IPS-11a (cell line): ENCODE measurements at regions not wholly inside any gene's neighbourhood (a gene's known extent, or its start where the extent isn't known, plus 50 kb on each side); places are given as distances from the start of the nearest gene placed in this dataset.

Experiments
- H3K4me3 ChIP-seq: one replicate; pipeline ENCODE4 v1.5.1; 2013; ENCODE audit warnings: low read depth, low read length, control low read depth

DNA sequence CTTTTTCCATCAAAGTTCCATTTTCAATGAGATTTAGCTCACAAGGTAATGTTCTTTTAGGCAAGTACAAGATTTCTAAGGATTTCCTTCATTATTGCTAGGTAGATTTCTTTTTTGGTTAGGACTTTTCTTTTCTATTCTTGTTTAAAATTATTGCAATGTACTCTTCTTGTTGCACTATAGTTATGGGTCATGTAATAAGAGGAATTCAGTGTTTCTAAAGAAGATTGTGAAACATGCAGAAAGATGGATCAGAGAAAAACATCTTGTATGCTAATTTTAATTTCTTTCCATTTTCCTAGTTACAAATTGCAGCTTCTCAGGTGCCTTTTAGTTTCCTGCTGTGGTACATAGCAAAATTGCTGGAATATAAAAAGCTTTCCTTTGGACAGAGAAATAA lies 56.1 kb downstream of the BTG1 start:
- no peak overlapping the region for H3K4me3 ChIP-seq

DNA sequence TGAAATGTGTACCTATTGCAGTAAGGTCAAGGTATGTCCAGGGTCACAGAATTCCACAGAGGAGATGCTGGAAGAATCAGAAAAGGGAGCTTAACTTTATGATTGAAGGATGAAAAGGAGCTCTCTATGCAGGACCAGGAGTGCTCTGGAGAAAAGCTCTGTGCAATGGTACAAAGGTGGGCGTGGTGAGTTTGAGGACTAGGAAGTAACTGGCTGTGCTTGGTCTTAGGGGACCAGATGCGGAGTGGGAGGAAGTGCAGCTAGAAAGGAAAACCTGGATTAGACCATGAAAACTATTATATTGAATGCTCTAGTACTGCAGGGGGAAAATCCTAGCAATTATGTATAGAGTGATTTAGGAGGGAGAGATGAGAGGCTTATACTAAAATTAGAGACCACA lies 56.8 kb downstream of the BTG1 start:
- no peak overlapping the region for H3K4me3 ChIP-seq

DNA sequence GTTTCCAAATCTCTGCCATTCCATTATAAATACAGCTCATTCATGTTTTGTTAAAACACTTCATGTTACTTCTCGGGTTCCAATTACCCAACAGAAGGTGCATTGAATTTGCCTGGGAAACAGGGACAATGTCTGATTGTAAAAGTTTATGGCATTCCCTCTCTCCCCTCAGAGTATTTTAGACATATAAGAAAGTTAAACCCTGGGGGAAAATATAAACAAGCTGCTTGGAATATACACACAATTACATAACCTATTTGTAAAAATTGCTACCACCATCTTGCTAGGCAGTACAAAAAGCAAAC lies 60.0 kb downstream of the BTG1 start:
- H3K4me3 ChIP-seq, result no peak overlapping the region

DNA sequence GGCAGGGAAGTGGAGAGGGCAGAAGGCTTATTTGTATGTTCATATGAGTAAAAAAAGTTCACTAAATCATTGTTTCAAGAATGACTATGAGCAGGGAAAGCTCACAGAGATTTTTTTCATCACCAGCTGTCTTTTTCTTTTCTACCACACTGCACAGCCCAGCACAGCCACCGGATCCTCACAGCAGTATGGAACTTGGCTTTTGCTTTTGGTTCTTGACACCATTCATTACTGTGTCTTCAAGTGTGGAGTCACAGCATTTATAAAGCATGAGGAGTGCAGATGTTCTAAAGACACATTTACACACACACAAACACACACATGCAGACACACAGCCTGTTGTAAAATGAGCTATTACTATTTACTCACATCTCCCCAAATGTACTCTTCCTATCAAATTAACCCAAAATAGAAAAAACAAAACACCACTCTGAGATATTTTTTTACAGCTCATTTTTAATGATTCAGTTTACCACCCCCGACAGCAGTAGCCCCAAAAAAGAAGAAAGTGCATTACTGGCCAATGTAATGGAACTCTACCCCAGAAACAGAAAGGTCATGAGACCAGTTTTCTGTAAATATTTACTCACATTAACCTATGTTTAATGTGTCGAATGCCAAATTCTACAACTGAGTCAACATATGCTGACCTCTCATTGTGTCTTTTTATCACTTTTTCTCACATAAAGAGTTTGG lies 60.5 kb downstream of the BTG1 start:
- H3K4me3 ChIP-seq, result no peak overlapping the region

DNA sequence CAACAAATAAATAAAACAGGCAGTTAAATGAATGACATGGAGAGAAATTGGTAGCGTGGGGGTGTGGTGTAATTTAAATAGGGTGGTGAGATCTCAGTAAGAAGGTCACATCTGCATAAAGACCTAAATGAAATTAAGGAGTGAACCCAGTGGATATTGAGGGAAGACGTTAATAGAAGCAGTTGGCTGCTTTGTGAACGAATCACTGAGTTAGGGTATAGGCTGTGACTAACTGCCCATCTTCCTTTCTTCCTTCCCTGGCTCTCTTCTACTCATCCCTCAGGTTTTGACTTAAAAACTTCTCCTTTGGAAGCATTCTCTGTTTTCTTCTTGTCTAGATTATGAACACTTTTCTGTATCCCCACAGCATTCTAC lies 64.7 kb downstream of the BTG1 start:
- no peak overlapping the region for H3K4me3 ChIP-seq

DNA sequence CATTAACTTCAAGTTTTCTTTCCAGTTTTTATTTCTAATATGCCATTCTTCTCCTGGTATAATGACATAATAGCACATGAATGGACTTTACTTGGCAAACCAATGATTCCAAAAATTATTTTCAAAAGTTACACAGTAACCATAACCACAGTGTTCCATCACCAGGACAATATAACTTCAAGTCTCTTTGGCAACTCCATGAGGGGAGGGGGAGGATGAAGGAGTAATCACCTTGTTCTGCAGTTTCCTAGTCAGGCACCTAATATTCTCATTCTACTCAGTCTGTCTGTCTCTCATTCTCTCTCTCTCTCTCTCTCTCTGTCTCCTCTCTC lies 66.6 kb downstream of the BTG1 start:
- H3K4me3 ChIP-seq, result no peak overlapping the region

DNA sequence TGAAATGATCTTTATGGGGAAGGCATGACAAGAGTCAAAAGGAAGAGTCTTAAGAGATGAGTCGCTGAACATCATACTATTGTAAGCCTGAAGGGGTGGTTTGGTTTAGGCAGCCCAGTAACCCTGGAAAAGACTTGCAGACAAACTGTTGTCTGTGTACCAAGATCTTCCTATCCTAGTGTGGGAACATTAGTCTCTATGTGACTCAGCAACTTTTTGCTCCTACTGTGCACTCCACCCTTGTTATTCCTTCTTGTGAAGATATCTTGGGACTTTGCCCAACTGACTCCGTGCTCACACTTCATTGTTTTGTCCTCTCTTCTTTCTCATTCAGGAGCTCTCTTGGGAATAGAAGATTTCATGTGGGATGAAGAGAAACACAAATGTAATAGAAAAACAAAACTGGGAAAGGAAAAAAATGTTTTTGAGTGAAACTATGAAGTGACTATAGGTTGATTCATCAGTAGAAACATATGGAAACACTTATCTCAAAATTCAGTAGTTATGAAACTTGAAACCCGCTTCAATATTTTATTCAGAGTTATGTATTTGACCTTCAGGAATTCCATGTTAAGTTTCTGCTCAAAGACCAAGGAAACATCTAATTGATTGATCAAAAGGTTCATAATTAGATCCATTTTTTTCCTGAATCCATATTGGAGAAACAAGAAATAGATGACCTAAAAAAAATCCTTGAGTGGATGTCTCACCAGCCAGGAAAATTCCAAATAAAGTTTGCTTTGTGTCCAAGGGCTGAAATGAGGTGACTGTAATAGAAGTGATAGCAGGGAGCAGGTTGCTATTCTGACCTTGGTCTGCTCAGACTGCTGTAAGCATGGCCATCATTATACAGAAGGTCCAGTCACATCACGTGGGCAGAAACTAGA lies 67.2 kb downstream of the BTG1 start:
- no peak overlapping the region for H3K4me3 ChIP-seq

DNA sequence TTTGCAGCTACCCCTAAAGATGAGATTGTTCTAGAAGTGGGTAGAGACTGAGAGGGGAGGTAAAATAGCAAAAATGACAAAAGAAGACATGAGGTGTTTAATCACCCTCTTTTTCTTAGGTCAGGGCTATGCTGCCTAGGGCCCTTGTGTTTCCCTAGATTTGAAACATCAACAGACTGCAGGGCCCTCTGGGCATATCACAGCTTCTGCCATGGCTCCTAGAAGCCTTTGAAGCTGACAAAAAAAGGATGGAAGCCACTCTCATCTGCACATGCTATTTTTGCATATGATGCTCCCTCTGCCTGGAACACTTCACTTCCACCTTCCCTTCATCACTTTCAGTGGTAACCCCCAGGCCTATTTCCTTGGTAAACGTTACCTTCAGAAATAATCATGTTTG lies 68.1 kb downstream of the BTG1 start:
- H3K4me3 ChIP-seq, result no peak overlapping the region

DNA sequence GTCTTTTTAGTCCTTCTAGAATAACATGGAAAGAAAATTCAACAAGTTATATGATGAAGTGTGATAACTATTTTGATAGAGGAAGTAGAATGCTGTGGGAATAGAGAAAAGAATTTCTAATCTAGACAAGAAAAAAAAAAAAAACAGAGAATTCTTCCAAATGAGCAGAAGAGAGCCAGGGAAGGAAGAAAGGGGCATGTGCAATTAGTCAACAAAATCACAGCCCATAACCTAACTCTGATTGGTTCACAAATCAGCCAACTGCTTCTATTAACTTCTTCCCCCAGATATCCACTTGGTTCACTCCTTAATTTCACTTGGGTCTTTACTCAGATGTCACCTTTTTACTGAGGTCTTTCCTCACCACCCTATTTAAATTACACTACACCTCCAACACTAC lies 69.5 kb downstream of the BTG1 start:
- H3K4me3 ChIP-seq, result no peak overlapping the region

DNA sequence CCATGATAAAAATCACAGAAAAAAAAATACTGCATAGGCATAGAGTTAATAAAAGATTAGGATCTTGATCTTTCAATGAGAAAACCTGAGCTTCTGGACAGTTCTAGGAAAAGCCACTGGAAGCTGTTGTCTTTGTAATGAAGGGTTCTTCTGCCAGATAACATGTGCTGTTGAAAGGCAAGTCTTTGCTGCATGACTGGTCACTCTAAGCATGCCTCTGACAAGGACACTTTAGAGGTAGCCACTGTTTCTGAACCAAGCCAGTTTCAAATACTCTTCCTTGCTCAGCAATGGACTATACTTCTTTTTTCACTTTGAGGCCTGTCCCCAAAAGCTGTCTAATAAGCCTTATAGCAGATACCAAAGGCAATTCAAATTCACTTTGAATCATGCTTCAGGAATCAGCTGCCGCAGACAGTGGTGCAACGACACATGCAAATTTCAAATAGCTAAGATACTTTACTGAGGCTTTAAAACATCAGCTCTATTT lies 70.2 kb downstream of the BTG1 start:
- no peak overlapping the region for H3K4me3 ChIP-seq

DNA sequence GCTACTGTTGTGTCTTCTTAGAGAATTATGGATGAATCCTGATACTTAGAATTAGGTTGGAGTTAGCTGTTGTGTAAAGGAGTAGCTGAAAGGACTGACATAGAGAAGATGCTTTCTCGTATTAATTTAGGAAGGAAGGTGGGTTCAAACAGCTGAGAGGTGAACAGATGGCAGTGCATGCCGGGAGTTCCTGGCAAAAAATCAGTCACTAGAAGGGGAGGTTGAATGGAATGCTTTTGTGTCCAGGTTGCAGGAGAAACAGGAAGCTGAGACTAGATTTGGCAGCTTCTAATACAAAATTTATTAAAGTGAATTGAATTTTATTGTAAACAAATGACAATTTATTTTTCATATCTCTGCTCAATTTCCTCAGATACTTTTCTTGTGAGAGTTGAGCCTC lies 70.8 kb downstream of the BTG1 start:
- no peak overlapping the region for H3K4me3 ChIP-seq

DNA sequence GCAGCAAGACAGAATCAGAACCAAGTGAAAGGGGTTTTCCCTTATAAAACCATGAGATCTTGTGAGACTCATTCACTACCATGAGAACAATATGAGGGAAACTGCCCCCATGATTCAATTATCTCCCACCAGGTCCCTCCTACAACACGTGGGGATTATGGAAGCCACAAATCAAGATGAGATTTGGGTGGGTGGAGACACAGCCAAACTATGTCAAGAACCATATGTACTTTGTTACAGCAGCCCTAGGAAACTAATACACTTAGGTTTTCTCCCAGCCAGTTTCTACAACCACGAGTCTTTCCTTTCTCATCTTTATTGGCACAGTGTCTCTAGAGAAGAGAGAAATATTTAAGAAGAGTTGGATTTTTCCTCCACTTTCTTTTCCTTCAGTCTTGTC lies 72.6 kb downstream of the BTG1 start:
- H3K4me3 ChIP-seq, result no peak overlapping the region

DNA sequence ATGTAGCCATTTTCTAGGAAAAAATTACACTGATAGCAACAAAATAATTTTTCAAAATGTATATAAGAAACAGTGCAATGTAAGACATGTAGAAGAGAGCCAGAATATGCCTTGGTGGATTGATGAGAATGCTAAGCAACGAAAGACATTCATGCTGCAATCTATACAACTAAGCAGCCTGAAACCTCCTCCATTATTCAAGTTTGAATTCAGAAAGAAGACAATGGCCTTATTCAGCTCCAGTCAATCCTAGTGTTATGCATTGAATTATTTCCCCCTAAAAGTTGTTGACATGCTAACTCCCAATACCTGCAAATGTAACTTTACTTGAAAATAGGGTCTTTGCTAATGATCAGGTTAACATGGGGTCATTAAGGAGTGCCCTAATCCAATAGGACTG lies 73.5 kb downstream of the BTG1 start:
- H3K4me3 ChIP-seq, result no peak overlapping the region

DNA sequence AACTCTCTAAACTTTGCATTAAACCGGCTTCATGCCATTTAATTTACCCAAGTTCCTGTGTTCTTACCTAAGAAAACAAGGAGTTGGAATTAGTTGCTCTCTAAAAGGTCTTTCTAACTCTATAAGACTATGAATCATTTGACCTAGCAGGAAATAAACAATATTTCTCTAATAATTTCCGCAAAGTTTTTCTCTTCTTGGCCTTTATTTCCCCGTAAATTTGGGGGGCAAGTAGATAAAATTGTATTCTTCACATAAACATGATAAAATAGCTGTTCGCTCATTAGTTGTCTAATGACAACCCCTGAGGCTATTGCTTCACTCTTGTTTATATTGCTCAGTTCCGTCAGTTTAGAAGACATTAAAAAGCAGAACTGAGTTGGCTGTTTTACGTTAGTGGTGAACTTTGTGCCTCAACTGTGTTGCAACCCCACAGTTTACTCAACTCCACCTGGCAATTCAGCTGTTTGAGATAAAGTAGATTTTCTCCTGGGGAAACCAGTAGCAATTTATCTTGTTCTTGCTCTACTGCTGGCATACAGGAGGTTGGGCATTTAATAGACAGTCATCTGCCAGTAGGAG lies 74.7 kb downstream of the BTG1 start:
- H3K4me3 ChIP-seq, result no peak overlapping the region

DNA sequence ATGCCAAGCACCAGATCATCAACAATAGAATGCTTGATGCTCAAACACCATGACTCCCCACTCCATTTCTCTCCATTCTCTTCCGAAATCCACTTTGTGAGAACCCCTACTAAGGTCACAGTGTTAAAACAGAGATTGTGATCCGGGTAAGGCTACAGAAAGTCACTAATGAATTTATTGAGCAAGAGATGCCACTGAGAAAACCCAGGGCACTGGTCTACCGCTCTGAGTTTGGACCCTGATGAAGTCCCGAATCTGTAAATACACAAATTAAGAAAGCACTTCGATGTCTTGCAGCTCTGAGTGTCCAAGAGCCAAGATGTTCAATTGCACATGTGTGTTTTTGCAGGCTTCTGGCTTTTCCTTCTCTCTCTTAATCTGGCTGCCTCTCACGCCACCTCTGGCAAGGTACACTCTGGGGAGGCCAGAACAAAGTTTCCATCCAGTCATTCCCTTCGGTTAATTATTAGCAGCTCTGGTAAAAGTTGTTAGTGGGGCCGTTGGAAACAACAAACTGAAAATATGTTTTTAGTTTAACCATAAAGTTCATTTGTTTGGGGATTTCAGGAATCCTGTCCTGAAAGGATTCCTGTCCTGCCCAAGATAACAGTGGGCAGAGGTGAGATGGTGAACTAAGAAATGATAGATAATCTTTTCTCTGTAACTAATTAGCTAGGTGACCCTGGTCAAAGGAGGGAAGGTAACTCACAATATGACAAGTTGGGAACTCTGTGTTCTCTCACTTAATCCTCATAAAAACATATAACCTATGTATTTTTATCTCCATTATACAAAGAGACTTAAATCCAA lies 75.4 kb downstream of the BTG1 start:
- no peak overlapping the region for H3K4me3 ChIP-seq

DNA sequence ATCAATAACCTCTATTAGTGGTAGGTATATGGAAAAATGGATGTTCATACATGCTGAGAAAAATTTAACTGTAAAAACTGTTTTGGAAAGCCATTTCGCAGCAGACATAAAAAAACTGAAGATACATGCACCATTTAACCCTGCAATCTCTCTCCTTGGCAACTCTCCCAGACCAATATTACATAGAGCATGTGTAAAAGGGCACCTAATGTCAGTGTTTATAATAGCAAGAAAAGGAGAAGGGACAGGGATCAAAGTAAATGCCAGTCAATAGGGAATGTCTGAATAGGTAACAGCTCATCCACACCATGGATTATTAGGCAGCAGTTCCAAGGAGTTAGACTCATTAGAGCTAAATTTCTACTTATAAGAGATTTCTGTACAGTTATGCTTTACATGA lies 77.2 kb downstream of the BTG1 start:
- no peak overlapping the region for H3K4me3 ChIP-seq

DNA sequence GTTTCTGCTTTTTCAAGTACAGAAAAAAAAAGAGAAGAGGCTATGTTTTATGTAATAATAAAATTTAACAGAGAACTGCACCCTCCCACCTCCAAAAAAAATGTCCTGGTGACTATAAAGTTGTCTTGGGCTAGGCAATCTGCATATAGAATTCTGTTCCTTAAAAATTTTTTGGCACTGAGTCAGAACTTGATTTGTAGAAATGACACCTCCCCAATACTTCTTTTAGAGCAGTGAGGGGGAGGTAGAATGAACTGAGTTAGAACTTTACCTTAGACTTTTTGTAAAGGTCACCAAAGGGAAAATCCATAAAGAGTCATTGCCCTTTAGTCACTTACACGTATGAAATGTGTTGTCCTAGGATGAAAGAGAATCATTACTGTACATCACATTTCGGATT lies 80.0 kb downstream of the BTG1 start:
- H3K4me3 ChIP-seq, result no peak overlapping the region

DNA sequence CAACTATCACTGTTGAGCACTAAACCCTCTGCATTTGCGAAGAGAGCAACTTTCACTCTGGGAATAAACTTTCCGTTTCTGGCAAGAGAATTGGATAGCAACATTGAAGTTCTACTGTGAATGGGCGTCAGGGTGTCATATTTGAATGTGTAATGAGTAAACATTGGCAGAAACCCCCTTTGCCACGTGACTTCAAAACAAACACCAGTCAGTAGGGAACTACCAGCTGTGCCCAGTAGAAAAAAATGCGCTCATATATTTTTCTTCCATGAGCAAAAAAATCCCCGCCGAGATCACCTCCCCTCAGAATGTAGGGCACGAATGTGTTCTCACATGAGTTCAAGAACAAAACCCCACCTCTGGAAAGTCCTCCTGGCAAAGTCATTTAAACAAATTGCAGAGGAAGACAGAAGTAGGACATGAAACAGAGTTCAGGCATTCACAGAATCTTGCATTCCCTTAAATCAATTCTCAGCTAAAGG lies 80.6 kb downstream of the BTG1 start:
- no peak overlapping the region for H3K4me3 ChIP-seq

DNA sequence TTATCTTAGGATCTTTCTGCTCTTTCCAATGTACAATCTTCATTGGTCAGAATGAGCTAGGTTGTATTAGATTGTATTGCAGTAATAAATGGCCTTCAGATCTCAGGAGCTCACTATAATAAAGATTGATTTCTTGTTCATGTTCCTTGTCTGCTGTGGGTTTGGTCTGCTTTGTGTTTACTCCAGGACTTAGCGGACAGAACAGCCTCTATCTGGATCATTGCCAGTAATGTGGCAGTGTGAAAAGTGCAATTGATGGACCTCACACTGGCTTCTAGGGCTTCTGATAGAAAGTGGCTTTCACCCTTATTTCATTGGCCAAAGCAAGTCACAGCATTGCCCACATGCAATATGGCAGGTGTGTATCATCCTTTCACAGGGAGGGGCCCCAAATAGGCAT lies 81.2 kb downstream of the BTG1 start:
- no peak overlapping the region for H3K4me3 ChIP-seq

DNA sequence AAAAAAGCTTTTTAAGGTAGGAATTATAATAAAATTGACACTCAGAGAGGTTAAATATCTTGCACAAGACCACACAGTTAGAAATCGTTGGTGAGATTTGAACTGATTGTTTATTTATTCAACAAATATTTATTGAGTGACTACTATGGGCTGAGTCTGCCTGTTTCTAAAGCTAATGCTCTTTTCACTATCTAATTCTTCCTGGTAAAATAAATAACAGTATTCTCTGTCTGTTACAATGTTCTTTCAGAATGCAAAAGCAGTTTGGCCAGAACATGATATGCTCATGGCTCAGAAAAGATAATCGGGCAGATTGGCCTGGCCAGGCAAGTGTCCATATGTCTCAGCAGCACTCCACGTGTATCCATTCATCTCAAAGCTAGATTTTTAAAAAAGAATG lies 82.0 kb downstream of the BTG1 start:
- H3K4me3 ChIP-seq, result no peak overlapping the region
